Suppressor macrophage treated with lipopolysaccharide for 4 hours (primary cell): ENCODE measurements at regions not wholly inside any gene's neighbourhood (a gene's known extent, or its start where the extent isn't known, plus 50 kb on each side); places are given as distances from the start of the nearest gene placed in this dataset.
"Not testable (repeated sequence)": the region's sequence is repeated elsewhere in the genome, so short reads cannot be mapped to it uniquely, and the experiment has no call there.

Experiments
- DNase-seq: peaks from one replicate; pipeline ENCODE4 v3.0.0-alpha.2; 2020

DNA sequence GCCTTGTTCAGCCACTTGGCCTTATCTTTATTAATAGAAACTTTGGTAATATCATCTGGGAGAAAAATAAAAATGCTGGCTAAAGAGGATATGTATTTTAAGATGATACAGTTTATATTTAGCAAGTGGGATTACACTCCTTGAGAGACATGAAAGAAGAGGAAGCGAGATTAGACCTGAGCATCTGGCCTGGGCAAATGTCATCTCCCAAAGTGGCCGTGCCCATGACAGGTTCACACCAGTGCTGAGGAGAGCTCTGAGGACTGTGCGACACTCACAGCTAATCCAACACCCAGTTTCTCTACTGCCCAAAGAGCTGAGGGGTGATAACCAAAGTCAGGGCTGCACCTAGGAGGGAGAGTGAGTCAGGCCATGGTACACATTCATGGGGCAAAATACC lies 121.7 kb upstream of the DUSP10 start:
- no peak for DNase-seq

DNA sequence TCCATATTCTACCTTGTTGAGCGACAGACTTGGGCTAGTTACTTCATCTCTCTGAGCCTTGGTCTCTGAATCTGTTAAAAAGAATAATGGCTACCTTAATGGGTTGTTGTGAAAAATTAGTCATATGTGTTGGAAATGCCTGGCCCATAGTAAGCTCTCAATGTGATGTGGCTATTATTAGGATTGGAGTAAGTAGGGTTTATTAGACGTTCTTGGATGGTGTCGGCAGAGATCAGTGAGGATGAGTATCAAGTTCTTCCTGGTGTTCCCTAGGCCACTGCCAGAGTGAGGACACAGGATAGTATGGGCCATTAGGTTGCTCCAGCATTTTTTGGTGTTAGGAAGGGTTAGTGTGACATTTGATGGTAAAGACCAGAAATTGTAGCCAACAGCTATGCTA lies 121.1 kb upstream of the DUSP10 start:
- no peak for DNase-seq

DNA sequence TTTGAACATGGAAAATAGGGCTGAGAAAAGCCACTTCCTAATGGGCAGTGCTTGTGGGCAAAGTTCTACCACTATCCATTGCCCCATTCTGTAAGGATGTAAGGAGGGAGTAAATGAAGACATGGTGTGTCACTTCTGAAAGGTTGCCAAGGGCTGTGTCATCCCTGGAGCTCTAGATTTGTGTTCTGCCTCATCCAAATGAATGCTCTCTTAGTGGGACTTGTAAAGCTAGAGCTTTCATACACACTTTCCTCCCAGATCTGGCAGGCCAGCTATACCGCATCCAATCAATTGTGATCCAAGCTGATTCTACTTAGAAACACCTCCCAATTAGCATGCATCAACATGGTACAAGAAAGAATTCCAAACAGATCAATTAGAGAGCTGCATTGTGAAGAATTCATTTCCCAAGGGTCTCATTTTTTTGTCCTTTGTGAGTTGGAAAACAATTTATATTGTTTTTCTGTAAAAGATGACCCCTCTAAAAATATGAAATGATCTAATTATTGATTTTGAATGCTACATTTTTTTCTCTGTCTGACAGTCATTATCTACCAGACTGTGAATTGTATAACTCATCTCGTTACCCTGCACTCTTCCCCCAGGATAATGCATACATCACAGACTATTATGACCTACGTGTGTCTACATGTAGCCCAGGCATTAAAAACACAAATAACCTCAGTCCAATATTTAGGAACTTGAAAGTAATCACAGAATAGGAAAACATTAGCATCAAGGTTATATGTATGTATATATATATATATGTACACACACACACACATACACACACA lies 117.1 kb upstream of the DUSP10 start:
- DNase-seq: peak; percentile 12

DNA sequence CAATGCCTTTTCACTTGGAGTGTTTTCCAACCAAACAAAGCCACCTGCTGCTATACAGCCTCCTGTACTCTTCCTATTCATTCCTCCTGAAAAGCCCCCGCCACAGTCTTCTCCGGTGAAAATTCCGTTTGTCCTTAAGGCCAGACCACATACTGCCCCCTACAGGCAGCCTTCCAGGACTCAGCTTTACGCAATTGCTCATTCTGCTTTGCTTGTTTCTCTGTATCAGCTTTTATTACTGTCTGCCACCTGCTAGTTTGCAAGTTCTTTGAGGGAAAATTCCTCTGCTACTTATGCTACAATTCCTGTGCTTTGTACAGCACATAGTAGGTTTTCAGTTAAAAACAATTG lies 115.2 kb upstream of the DUSP10 start:
- DNase-seq: not testable (repeated sequence)

DNA sequence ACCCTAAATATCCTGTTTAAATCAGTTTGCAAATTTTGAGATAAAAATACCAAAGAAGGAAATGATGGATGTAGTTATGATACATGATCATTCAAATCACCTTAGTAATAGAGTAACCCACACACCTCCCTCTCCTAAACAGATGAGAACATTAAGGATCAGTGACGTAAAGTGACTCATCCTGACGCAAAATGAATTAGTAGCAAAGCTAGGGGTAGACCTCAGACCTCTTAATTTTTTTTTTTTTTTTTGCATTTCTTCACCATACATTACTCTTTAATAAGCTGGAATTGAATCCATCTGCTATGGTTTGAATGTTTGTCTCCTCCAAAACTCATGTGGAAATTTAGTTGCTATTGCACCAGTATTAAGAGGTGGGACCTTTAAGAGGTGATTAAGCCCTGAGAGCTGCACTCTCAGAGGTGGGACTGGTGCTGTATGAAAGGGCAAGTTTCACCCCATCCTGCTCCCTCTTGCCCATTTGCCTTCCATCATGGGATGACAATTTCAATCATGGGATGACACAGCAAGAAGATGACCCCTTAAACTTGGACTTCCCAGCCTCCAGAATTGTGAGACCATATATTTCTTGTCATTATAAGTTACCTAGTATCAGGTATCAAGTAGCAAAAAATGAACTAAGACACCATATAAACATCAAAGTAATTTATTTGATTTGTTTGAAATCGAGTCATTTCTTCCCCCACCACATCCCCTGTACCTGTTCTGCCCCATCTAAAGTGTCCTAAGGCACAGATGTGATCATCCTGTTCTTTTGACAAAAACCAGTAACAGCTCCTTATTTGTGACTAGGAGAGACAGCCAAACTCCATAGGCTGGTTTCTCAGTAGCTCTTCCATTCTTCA lies 114.6 kb upstream of the DUSP10 start:
- no peak for DNase-seq

DNA sequence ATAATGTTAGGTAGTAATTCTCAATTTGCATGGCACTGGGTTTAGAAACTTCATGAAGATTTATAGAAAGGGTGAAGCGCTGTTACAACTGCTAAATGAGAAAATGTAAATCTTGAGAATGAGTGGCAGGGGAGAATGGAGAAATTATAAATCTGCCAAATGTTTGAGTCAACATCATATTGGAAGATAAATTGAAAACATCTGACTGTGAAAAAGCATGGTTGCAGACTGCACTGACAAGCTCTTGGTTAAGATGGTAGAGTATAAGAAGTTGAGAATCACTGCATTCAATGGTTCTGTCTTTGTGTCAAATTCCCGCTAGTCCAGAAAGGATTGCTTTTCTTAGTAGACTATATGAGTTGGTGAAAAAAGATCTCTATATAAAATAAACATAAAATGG lies 113.3 kb upstream of the DUSP10 start:
- DNase-seq: no peak

DNA sequence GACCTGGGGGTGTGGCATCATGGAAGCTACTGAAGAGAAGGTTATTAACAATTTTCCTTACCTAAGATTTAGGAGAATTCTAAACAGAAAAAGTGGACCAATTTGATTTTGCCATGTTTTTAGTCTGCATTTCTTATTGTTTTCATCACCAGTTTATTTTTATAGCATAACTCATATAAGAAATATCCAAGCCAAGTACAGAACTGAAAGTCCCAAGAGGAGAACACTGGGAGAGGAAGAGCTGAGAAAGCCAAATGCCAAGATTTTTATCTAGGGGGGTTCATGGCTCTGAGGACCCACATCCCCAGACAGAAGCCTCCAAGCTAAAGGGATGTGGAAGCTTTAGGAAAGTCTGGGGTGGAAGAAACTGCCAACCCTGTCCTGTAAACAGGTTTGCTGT lies 109.4 kb upstream of the DUSP10 start:
- no peak for DNase-seq

DNA sequence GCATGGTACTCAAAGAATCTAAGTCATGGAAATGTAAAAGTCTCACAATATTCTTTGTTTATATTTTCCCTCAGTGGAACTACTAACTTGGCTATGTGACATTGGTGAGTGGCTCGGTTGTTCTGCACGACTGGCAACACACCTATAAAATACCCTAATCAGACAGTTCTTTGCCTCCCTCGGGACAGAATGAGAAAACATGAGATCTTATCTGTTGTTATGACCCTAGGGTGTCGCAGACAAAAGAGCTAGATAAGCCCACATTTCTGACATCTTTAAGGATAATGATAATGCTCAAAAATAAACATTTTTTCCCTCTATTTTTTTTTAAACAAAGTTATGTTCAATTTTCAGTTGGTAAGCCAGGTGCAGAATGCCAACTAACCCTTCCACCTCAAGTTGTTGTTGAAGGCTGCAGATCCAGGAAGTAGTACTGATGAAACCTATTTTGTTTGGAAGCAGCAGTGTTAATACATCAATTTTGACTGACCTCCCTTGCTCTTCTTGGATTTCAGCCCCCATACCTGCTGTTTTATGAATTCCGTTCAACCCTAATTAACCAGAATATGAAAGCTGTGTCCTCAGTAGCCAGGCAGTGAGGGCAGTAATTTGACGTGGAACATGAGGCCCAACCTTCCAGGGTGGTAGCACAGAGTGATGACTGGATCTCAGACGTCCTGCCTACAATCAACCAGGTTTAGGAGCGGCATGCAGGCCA lies 108.7 kb upstream of the DUSP10 start:
- no peak for DNase-seq

DNA sequence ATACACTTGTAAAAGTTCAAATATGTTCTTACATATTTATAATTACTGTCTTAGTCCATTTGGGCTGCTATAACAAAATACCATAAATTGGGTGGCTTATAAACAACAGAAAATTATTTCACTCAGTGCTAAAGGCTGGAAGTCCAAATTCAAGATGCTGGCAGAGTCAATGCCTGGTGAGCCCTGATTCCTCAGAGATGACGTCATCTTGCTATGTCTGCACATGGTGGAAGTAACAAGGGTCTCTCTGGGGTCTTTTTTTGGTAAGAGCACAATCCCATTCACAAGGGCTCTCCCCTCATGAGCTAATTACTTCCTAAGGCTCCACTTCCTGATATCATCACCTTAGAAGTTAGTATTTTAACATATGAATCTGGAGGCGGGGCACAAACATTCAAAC lies 108.0 kb upstream of the DUSP10 start:
- no peak for DNase-seq

DNA sequence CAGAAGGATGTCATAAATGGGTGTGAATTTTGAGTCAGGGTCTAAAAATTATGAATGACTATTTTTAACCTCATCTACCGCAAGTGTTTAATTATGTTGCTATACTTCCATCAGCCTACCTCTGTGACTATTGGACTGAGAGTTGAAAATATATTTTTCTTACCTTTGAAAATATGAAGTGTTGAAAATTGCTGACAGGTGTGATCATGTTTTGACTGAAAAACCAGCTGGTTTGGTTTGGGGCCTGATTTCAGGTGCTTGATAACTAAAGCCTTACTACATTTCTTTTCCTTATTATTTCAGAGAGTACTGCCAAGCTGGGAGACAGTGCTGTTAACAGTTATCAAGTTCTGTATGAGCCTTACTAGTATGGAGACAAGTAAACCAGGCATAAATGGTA lies 107.2 kb upstream of the DUSP10 start:
- no peak for DNase-seq

DNA sequence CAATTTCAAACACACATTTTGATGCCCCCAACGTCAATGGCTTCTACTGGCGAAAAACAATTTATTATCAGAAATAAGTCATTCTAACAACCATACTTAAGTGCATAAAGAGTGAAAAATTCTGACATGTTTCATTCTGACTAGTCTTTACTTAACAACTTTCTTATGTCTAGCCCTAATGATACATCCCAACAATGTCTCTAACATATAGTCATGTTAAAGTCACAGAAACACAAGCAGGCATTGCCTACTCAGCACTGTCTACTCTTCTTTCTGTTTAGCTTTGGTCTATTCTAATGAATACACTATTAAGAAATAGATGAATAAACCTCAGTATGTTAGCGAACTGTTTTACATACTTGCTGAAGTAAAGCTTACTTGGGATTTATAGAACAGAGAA lies 105.8 kb upstream of the DUSP10 start:
- DNase-seq: no peak

DNA sequence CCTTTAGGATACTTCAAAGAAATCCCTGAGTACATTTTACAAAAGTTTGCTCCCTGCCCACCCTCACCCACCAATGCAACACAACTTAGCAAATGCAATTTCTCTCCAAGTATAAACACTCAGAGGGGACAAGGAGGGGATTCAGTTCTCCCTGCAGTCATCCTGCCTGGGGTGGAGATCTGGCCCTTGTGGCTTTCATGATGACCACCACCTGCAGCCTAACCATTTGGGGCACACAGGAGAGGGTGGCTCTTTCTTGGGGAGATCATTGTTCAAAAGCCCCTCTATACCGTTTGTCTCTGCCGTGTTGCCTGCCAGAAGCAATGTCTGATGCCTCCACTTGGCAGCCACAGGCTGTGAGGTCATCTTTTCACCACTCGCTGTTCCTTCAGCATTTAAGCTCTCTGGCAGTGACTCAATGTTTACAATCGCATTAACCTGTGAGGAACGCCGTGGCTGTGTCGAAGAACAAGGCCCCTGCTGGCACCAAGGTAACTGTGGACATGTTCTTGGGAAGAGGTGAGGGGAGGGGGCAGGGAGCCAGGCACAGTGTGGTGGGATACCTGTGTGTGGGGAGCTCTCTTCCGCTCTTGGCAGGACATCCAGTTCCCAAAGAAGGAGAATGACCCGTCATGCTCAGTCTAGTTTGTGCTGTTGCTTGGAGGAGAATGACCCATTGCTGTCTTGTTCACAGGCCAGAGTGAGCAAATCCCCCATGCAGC lies 103.9 kb upstream of the DUSP10 start:
- DNase-seq: no peak

DNA sequence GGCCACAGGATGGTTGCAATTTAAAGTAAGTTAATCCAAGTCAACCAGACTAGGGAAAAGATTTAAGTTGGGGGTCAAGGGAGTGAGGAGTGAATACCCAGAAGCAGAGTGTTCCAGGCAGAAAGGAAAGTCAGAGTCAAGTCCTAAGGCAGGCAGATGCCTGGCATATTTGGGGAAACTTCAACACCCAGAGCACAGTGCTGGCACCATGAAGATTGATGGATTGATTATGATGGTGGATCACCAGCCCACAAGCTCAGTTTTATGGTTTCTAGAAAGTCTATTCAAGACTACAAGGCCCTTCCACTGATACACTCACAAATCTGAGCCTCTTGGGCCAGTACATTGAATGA lies 100.1 kb upstream of the DUSP10 start:
- DNase-seq: no peak

DNA sequence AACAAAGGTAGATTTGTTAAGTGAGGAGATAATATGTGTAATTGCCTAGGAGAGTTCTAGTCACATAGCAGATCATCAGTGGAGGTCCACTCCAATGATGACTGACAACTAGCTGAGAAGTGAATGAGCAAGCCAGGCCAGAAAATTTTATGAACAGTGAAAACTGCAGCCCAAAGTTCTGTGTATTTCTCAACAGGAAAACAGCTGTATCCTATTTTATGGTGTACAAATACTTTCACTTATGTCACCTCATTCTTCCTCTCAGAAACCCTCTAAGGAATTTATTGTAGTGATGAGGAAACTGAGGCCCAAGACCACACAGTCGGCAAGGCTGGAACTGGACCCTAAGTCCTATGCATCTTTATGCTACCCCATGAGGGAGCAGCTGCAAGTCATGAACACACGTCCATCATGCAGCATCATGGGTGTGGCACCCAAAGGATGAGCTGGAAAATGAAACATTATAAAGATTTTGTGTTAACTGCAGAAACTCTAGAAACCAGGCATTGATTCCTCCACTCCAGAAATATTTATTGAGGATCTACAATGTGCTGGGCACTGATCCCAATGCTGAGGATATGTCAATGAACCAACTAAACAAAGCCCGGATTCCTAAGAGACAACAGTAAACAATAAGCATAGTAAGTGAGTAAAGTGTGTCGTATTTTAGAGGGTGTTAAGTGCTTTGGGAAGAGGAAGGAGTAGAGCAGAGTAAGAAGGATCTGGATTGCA lies 99.5 kb upstream of the DUSP10 start:
- peak; percentile 9 for DNase-seq

DNA sequence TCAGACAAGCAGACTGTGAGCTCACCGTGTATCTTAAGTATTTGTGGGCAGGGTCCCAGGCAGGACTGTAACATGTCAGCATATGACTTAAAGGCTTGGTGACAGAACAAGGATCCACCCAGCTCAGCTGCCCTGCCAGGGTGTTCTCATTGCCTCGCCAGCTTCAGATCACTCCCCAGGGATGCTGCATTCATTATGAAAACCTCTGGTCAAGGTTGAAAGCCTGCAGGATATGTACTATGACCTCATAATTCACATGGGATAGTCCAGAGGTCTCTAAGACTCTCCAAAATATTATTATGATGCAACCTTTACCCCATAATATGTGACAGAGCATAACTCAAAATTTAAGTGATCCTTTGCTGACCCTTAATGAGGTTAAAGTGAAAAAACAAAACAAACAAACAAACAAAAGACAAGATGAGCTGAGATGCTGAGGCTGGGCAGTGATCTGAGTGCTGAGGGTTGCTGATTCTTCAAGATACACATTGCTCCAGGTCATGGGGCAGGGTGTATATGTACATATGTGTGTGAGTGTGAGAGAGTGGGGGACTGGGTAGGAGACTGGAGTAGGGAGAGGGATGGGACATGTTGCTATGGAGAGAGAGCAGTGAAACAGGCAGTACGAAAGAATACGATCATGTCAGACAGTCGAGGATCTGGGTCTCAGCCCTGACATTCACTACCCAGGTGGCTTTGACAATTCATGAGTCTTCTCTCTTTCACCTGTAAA lies 98.8 kb upstream of the DUSP10 start:
- DNase-seq: no peak

DNA sequence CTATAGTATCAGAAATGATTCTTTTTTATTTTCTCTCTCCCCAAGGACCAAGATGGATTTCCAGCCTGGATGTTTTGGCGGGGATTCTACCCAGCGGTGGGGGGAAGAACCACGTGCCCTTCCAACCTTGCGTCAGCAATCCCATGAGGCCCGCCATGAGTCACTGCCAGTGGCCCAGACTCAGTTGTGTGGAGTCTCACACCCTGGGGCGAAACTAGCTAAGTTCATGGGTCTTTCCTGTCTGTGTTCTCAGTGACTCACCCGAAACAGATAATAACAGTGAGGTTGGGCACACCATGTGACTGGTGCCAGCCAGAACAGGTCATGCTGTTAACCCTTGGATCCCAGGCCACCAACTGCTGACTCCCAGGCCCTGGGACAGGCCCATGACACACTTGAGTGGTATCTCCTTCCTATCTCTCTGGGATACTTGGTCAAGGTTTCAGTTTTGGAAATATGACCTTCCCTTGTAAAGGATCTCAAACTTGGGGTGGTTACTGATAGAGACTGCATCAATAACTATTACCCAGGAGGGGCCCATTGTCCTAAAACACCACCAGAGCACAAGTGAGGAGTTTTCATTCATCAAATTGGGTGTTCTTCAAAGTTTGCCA lies 98.0 kb upstream of the DUSP10 start:
- DNase-seq: peak; percentile 84

DNA sequence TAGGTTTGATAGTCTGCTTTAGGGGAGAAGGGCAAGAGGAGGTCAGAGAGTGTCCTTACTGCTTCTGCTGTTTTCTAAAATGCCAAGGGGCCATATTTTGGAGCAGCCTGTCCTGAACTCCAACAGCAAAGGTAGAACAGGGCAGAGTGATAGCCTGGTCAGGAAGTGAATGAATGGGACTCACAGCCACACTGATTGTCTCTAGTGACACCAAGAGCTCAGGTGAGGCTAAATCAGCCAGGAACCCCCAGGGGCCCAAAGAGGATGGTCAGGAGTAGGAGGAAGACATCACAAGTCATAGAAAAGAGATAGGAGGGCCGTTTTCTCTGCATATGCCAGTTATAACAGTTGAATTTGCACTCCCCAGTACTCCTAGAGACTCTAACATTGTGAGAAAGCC lies 97.4 kb upstream of the DUSP10 start:
- DNase-seq: no peak

DNA sequence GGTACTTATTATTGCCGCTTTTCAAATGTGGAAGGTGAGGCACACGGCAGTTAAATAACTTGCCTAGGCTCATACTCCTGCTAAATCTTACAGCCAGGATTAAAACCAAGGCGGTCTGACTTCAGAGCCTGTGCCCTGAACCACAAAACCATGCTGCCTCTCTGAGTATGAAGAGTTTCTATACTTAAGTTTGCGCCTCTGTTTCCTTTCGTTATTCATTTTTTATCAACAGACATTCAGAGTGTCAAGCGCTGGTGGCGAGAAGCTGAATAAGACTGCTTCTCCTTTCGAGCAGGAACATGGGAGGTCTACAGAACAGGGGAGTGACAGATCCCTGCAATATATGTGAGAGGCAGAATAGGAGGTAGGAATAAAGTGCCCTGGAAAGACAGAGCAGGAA lies 96.0 kb upstream of the DUSP10 start:
- peak; percentile 48 for DNase-seq

DNA sequence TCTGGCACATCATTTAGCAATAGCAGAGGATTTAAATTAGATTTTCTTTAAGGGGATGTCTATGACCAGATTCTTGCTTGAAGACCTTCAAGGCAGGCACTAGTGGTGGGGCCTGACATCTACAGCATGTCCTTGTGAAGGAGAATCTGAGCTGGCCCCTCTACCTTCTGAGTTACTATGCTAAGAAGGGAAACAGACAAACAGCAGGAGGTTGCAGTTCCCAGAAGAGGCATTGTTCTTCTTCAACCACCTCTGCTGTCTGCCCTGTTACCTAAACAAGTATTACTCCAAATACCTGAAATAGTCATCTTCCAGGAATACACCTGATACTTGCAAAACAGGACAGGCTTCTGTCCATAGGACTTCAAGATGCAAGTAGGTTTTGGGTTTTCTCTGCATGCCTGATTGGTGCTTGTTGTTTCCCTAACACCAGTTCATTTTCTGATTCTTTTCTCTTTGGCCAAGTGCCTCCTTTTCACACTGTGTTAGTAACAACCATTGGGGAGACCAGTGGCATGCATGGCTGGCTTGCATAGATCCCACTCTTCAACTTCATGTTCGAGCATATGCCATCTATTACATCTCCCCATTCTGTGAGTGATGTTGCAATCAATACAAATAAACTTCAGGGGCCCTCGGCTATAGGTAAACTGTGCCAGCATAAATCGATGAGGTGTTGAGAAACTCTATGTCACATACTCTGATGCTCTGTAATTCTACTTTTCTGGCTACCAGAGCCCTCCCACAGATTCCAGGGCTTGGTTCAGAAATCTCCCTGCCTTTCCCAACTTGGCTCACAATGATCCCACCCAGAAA lies 93.0 kb upstream of the DUSP10 start:
- no peak for DNase-seq

DNA sequence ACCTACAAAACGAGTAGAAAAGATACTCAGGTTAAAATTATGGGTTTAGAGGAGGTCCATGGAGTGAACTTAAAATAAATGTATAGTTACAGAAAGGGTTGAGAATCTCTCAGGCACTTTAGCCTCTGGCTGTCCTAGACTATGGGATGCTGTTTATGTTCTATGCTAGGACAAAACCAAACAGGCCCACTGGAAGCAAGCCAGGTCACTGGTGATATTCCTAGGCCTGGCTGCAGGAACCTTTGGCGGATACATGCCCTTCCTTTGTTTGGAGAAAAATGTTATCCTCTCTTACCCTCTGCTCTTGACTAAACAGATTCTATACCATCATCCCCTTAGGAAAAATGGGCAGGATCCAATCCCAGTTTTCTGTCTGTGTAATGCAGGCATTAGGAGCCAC lies 90.7 kb upstream of the DUSP10 start:
- no peak for DNase-seq
